ENCODE measurements at regions not wholly inside any gene's neighbourhood (a gene's known extent, or its start where the extent isn't known, plus 50 kb on each side); places are given as distances from the start of the nearest gene placed in this dataset.

DNA sequence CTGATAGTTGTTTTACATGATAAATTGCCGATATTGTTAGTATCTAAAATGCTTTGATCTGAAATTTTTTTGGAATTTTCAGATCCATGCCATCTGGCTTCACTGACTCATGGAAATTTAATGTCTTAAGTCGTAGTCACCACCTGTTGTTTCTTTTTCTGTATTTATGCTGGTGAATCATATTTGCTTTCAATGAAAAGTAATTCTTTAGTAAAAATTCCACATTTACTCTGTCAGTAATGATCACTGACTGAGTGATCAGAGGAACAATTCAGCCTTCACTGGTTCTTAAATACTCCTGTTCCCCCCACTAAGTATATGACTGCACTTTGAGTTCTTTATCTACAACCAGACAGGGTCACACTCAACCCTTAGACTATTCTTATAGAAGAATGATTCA lies 185.6 kb upstream of the NRIP1 start:
- no CpG with 5 or more reads among the region's 2 CpGs for WGBS (ENCODE audit: extremely low coverage, insufficient read length, low lambda C conversion rate)
- no peak overlapping the region for H4K91ac ChIP-seq (ENCODE audit: insufficient read length, low read depth, low read length)
- no peaks in the 10 kb centered on the region; a peak in 1 of 5 replicates for H3K9me3 Mint-ChIP-seq
- no peak overlapping the region for H3K18ac ChIP-seq (ENCODE audit: insufficient read length, low read depth, low read length)
- no peak overlapping the region for H4K8ac ChIP-seq (replicated peaks; ENCODE audit: insufficient read length, low read depth, low read length)
- peaks cover 42% of the 10 kb centered on the region for H3K27me3 Mint-ChIP-seq (ENCODE audit: low read depth)
- no peaks in the 10 kb centered on the region for H3K79me1 ChIP-seq (ENCODE audit: insufficient read depth, low read depth, low read length, poor library complexity, severe bottlenecking)
- H3K9me3 ChIP-seq (ENCODE audit: control insufficient read depth, low read depth, low read length), result no peaks in the 10 kb centered on the region
- H4K20me1 ChIP-seq (ENCODE audit: control insufficient read depth, insufficient read depth, insufficient read length), result no peaks in the 10 kb centered on the region
- H3K23ac ChIP-seq (ENCODE audit: insufficient read length, low read depth, low read length), result no peak overlapping the region
- H2BK120ac ChIP-seq (ENCODE audit: low read depth, low read length, poor library complexity, severe bottlenecking), result no peak overlapping the region
- no peak for DNase-seq
- H3K23me2 ChIP-seq (ENCODE audit: insufficient read length, low read depth, low read length, poor library complexity, severe bottlenecking), result no peaks in the 10 kb centered on the region
- H2AFZ ChIP-seq (ENCODE audit: low read length), result no peak overlapping the region
- H3K27ac ChIP-seq (ENCODE audit: insufficient read length, low read depth, low read length), result no peak overlapping the region
- H2BK15ac ChIP-seq (ENCODE audit: low read depth, low read length), result no peak overlapping the region
- H3K9ac ChIP-seq (ENCODE audit: extremely low read depth, insufficient read length, low read length), result no peak overlapping the region
- H3K14ac ChIP-seq (ENCODE audit: insufficient read depth, low read length), result no peak overlapping the region
- no peak overlapping the region for H3K4me2 ChIP-seq (ENCODE audit: insufficient read depth, insufficient read length, low read length)
- H3K36me3 Mint-ChIP-seq (ENCODE audit: insufficient read depth in 1 of 3, low read depth in 3 of 3), result no peaks in the 10 kb centered on the region; a peak in 2 of 7 replicates
- H3T11ph ChIP-seq (ENCODE audit: low read length), result no peak overlapping the region
- no peaks in the 10 kb centered on the region for H3K4me1 ChIP-seq (ENCODE audit: insufficient read depth, low read length)
- H3K27me3 ChIP-seq (ENCODE audit: insufficient read depth, low read length), result no peaks in the 10 kb centered on the region
- H3K4me1 Mint-ChIP-seq, result no peaks in the 10 kb centered on the region
- no peak overlapping the region for H3K27ac Mint-ChIP-seq
- no peaks in the 10 kb centered on the region for H3K79me2 ChIP-seq (ENCODE audit: insufficient read depth, low read length)
- no peak overlapping the region for H4K5ac ChIP-seq (ENCODE audit: insufficient read length, low read depth, low read length)
- no peak overlapping the region for H2BK5ac ChIP-seq (ENCODE audit: insufficient read length, low read length)
- H2AK5ac ChIP-seq (ENCODE audit: insufficient read length, low read length), result no peak overlapping the region
- TF ChIP-seq, protein P1, sequence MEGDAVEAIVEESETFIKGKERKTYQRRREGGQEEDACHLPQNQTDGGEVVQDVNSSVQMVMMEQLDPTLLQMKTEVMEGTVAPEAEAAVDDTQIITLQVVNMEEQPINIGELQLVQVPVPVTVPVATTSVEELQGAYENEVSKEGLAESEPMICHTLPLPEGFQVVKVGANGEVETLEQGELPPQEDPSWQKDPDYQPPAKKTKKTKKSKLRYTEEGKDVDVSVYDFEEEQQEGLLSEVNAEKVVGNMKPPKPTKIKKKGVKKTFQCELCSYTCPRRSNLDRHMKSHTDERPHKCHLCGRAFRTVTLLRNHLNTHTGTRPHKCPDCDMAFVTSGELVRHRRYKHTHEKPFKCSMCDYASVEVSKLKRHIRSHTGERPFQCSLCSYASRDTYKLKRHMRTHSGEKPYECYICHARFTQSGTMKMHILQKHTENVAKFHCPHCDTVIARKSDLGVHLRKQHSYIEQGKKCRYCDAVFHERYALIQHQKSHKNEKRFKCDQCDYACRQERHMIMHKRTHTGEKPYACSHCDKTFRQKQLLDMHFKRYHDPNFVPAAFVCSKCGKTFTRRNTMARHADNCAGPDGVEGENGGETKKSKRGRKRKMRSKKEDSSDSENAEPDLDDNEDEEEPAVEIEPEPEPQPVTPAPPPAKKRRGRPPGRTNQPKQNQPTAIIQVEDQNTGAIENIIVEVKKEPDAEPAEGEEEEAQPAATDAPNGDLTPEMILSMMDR (conservative IDR thresholded peaks at IDR 0.05), result no peak
- H2BK20ac ChIP-seq (ENCODE audit: low read depth, low read length, poor library complexity, severe bottlenecking), result no peak overlapping the region
- H3K4me3 Mint-ChIP-seq, result no peak overlapping the region
- no peak overlapping the region for H3K56ac ChIP-seq (ENCODE audit: insufficient read length, low read depth, low read length)
- no peak overlapping the region for H2BK12ac ChIP-seq (ENCODE audit: insufficient read length, low read depth, low read length)
- H3K4ac ChIP-seq (ENCODE audit: low read depth, low read length), result no peak overlapping the region
